NCI-H2196 (cell line): ENCODE measurements at regions not wholly inside any gene's neighbourhood (a gene's known extent, or its start where the extent isn't known, plus 50 kb on each side); places are given as distances from the start of the nearest gene placed in this dataset.
A peak's percentile ranks its signal among the peaks of the same experiment; 100 is the strongest.
"Not testable (repeated sequence)": the region's sequence is repeated elsewhere in the genome, so short reads cannot be mapped to it uniquely, and the experiment has no call there.

Experiments
- DNase-seq: peaks from one replicate; lab custom pipeline; 2025; ENCODE audit not compliant: unreplicated experiment; lab: John Stamatoyannopoulos, UW

DNA sequence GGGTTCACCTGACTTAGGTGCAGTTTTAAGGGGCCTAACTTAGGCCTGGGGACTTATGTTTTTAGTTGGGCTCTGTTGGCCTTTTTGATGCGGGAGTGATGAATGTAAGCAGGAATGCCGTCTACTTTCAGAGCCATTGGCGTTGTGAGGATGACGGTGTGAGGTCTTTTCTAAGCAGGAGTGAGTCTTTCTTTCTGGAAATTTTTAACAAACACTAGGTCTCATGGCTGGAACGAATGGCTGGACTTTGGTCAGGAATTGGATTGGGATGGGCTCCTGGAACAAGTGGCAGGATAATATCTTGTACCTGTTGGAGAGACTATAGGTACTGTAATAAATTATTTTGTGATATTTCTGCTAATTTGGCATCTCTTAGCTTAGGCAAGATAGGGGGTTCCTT, 163.9 kb upstream of the CCZ1B start:
- DNase-seq: not testable (repeated sequence)

DNA sequence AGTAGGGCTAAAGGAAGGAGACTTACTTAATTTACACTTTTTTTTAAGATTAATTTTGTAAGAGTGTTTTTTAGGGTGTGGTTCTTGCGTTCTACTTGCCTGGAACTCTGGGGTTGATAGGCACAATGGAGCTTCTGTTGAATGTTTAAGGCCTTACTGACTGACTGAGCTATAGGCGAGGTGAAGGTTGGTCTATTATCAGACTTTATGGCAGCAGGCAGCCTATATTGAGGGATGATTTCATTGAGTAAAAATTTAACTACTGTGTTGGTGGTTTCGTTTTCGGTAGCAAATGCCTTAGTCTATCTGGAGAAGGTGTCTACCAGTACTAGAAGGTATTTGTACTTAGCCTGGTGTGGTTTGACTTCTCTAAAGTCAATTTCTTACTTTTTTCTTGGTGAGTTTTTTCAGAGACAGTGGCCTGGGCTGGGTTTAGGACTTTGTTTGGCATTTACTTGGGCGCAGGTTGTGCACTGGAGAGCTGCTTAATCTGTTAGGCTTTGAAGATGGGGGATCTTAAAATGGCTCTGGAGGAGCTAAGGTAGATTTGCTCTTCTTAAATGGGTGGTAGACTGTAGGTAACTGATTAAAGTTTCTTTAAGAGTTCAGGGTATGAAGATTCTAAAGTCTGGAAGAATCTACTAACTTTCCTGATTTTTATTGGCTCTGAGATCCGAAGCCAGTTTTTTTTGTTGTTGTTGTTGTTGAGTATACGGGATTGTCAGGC, 164.5 kb upstream of the CCZ1B start:
- DNase-seq: not testable (repeated sequence)

DNA sequence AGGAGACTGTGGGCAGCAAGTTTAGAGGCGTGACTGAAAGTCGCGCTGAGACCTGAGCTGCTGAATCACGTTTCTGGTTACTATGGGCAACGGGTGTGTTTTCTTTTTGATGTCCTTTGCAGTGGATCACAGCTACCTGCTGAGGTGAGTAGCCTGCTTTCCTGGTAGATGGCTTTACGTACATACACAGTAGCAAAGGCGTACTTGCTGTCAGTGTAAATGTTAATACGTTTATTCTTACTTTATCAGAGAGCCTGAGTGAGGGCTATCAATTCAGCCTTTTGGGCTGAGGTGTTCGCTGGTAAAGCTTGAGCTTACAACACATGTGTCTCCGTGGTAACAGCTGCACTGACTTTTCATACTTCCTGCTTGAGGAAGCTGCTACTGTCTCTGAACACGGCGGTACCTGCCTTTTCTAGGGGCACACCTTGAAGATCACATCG, 165.1 kb upstream of the CCZ1B start:
- DNase-seq: peak; percentile 57

DNA sequence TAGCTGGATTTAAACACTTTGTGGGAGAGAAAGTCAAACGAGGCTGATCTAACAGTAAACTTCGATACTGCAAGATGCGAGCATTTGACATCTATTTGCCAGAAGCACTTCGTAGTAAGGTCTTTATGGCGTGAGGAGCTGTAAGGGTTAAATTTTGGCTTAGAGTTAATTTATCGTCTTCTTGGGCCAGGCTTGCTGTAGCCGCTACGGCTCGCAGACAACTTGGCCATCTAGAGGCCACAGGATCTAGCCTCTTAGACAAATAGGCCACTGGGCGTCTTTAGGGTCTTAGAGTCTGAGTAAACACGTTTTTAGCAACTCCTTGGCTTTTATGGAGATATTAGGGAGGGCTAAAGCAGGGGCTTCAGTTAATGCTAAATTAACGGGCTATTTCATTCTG, 165.6 kb upstream of the CCZ1B start:
- not testable (repeated sequence) for DNase-seq

DNA sequence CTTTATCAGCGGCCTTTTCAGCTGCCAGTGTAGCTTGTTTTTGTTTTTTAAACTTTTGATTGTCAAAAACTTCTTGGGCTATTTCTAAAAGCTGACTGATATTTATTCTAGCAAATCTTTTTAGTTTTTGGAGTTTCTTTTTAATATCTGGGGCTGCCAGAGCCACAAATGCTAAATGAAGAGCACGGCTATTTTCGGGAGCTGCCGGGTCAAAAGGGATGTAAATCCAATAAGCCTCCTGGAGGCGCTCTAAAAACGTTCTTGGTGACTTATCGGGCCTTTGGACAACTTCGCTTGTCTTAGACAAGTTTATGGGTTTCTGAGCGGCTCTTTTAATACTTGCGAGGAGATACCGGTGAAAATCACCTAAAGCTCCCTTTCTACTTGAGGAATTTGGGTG, 166.1 kb upstream of the CCZ1B start:
- DNase-seq: not testable (repeated sequence)

DNA sequence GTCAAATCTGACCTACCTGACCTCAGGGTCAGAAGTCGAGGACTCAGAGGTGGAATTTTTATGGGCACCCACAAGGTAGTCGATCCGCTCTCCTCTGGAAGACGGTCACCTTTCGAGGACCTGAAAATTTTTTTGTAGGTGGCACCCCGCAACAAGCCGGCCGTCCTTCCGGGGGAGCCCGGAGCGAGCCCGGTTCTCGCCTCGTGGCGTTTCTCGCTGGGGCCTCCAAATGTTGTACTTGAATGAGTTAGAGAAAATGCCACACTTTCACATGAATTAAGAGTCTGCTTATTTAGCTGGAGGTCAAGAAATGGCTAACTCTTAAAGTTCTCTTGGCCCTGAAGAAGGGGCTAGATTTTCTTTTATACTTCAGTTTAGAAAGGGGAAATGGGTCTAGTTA, 169.0 kb upstream of the CCZ1B start:
- not testable (repeated sequence) for DNase-seq

DNA sequence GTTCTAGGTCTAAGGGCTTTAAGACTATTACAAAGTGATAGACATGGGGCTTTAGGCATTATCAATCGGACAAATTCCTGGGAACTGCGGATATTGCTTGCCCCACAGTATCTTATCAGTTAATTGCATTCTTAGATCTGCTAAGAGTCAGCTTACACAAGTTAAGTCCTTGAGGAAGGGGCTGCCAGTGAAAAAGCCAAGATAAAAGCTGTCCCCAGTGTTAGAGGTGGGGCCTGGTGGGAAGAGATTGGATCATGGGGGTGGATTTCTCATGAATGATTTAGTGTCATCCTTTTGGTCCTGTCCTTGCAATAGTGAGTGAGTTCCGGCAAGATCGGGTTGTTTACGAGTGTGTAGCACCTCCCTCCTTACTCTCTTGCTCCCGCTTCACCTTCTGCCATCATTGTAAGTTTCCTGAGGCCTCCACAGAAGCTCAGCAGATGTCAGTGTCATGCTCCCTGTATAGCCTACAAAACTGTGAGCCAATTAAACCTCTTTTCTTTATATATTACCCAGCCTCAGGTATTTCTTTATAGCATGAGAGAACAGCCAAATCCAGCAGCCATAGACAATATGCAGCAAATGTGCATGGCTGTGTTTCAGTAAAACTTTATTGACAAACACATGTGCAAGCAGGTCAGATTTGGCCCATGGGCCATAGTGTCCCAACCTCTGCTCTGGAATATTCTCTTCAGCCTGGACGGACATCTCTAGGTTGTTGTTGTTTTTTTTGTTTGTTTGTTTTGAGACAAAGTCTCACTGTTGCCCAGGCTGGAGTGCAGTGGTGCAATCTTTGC, 169.6 kb upstream of the CCZ1B start:
- DNase-seq: not testable (repeated sequence)

DNA sequence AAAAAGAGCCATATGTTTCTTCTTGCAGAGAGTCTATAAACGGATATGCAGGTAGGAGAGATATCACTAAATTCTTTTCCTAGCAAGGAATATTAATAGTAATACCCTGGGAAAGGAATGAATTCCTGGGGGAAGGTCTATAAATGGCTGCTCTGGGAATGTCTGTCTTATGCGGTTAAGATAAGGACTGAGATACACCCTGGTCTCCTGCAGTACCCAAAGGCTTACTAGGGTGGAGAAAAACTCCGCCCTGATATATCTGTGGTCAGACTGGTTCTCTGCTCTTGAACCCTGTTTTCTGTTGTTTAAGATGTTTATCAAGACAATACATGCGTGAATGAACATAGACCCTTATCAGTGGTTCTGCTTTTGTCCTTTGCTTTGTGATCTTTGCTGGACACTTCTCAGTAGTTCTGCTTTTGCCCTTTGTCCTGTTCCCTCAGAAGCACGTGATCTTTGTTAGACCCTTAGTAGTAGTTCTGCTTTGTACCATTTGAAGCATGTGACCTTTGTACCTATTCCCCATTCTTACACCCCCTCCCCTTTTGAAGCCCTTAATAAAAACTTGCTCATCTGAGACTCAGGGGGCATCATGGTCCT, 173.1 kb upstream of the CCZ1B start:
- not testable (repeated sequence) for DNase-seq

DNA sequence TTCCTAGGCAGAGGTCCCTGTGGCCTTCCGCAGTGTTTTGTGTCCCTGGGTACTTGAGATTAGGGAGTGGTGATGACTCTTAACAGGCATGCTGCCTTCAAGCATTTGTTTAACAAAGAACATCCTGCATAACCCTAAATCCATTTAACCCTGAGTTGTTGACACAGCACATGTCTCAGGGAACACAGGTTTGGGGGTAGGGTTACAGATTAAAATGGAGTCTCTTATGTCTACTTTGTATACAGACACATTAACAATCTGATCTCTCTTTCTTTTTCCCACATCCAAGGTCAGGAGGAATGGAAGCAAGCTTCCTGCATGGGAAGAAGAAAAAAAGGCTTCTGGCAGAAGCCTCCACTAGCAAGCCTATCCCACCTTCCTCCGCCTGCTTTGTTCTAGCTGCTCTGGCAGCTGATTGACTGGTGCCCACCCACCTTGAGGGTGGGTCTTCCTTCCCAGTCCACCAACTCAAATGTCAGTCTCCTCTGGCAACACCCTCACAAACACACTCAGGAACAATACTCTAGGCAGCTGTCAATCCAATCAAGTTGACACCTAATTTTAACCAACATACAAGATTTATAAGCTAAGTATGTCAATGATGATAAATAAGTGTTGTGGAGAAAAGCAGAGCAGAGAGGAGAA, 176.5 kb upstream of the CCZ1B start:
- peak; percentile 17 for DNase-seq

DNA sequence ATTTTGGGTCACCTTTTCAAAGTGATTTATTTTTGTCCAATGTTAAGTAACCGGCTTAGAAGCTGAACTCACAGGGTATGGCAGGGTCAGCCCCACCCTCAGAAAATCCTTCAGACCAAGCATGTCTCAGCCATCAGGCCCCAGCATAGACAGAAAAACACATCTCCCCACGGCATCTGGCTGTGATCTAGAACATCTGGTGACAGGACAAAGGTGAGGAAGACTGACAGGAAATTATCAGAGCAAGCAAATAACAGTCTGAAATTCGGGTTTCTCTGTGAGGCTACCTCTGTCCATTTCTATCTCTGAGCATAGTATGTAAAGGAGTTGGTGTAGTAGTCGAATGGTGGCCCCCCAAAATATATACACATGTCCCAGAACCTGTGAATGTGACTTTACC, 177.0 kb upstream of the C1GALT1 start:
- DNase-seq: no peak

DNA sequence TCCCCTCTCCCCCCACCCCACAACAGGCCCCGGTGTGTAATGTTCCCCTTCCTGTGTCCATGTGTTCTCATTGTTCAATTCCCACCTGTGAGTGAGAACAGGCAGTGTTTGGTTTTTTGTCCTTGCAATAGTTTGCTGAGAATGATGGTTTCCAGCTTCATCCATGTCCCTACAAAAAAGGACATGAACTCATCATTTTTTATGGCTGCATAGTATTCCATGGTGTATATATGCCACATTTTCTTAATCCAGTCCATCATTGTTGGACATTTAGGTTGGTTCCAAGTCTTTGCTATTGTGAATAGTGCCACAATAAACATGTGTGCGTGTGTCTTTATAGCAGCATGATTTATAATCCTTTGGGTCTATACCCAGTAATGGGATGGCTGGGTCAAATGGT, 176.4 kb upstream of the C1GALT1 start:
- DNase-seq: not testable (repeated sequence)

DNA sequence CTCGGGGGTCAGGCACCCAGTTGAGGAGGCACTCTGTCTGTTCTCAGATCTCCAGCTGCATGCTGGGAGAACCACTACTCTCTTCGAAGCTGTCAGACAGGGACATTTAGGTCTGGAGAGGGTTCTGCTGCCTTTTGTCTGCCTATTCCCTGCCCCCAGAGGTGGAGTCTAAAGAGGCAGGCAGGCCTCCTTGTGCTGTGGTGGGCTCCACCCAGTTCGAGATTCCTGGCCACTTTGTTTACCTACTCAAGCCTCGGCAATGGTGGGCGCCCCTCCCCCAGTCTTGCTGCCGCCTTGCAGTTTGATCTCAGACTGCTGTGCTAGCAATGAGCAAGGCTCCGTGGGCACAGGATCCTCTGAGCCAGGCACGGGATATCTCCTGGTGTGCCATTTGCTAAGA, 171.1 kb upstream of the C1GALT1 start:
- DNase-seq: not testable (repeated sequence)

DNA sequence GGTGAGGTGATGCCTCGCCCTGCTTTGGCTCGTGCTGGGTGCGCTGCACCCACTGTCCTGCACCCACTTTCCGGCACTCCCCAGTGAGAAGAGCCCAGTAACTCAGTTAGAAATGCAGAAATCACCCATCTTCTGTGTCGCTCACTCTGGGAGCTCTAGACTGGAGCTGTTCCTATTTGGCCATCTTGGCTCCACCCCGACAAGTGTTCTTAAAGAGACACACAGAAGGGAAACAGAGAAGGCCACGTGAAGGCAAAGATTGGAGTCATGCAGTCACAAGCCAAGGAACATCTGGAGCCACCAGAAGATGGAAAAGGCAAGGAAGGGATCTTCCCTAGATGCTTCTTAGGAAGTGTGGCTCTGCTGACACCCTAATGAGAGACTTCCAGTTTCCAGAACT, 170.6 kb upstream of the C1GALT1 start:
- DNase-seq: not testable (repeated sequence)

DNA sequence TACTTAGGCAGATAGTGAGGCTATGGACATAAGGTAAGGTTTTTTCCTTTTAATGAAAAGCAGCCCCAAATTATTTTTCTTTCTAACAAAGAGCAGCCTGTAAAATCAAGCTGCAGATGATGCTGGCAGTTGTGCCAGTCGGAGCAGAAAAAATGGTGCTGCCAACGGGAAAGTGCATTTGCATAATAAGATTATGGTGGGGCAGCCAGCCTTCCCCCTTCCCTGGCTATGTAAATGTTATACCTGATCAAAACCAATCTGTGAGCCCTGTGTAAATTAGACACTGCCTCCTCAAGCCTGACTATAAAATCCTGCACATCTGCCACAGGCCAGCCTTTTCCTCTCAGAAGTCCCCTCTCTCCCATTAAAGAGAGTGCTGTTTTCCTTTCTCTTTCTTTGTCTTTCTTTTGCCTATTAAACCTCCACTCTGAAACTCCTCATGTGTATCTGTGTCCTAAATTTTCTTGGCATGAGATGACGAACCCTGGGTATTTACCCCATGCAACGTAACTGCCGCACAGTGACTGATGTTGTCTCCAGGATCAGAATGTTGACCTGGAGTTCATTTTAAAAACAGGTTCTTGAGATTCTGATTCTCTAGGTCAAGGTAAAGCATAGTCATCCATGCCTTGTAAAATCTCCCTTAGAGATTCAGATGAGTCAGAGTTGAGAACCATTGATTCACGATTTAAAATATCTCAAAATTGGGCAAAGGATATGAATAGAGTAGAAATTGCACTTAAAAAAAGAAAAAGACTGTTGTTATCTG, 167.3 kb upstream of the C1GALT1 start:
- DNase-seq: no peak

DNA sequence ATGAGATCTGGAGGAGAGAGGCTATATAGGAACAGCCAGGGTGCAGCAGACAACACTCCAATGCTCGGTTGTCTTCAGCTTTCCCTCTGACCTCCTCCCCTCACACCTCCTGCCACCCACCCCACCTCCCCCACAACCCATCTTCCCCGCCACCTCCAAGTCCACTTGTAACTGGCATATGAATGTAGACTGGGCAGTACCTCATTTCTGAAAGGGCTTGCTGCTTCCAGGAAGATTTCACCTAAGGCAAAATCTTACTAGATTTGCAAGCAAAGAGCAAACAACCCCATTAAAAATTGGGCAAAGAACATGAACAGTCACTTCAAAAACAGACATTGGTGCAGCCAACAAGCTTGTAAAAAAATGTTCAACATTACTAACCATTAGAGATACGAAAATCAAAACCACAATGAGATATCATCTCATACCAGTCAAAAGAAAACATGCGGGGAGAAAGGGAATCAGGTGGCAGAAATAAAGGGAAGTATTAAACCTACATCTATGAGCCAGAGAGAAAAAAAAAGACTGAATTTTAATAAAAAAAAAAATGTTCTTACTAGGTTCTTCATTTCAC, 164.6 kb upstream of the C1GALT1 start:
- peak; percentile 19 for DNase-seq

DNA sequence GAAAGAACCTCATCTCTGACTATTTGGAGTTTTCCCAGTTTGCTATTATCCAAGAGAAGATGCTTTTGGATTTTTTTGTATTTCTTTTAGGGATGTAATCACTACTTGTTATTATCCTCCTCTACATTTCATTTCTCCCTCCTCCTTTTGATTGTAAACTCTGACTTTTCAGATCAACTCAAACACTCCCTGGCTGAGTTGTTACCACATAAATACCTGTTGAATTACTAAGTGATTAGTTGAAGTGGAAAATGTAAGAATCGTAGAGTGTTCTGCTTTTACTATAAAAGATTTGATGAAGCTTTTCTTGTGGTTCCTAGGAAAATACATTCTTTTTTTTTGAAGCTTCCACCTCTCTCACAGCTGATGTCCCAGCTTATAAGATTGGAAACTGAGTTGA, 164.1 kb upstream of the C1GALT1 start:
- no peak for DNase-seq

DNA sequence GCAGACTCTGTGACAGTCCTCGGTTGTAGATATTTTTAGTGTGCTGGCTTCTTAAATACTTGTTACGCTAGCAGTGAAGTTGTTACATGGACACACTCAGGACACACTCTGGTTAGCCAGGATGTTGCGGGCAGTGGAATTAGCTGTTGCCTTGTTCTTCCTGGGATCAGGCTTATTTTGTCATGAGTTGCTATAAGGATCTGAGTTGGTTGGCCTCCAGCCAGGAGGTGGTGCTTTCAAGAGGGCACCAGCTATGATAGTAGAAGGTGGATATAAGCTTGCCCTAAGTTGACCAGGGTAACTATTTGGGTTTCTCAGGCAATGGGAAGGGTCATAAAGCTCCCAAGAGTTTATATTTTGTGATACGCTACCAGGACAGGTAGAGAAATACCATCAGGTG, 150.1 kb upstream of the C1GALT1 start:
- DNase-seq: no peak

DNA sequence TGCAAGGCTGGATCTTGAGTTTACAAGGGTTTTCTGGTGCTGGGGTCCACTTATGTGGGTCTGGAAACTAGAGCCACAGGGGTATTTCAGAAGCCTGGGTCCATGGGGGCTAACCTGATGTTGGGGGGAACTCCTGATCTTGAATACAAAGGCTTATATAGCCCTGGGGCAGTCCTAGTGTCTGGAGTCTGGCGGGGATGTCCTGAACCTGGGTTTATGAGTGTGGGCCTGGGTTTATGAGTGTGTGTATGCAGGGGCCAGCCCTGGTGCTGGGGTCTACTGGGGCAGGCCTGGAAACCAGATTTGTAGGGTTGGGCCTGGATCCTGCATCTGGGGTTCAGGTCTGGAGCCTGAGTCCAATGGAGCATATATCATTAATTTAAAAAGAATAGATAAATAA, 146.5 kb upstream of the C1GALT1 start:
- no peak for DNase-seq

DNA sequence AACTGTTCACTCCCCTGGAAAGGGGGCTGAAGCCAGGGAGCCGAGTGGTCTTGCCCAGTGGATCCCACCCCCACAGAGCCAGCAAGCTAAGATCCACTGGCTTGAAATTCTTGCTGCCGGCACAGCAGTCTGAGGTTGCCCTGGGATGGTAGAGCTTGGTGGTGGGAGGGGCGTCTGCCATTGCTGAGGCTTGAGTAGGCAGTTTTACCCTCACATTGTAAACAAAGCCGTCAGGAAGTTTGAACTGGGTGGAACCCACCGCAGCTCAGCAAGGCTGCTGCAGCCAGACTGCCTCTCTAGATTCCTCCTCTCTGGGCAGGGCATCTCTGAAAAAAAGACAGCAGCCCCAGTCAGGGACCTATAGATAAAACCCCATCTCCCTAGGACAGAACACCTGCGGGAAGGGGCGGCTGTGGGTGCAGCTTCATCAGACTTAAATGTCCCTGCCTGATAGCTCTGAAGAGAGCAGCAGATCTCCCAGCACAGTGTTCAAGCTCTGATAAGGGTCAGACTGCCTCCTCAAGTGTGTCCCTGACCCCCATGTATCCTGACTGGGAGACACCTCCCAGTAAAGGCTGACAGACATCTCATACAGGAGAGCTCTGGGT, 140.0 kb upstream of the C1GALT1 start:
- not testable (repeated sequence) for DNase-seq

DNA sequence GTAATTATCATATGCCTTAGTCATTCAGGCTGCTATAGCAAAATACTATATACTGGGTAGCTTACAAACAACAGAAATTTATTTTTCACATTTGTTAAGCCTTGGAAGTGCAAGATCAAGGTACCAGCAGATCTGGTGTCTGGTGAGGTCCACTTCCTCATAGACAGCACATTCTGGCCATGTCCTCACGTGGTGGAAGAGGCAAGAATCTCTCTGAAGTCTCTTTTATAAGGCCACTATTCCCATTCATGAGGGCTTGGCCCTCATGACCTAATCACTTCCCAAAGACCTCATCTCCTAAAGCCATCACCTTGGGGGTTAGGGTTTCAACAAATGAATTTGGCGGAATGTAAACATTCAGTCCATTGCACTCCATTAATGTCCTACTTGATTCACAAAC, 137.5 kb upstream of the C1GALT1 start:
- DNase-seq: no peak
